GM18519 (cell line): ENCODE measurements at regions not wholly inside any gene's neighbourhood (a gene's known extent, or its start where the extent isn't known, plus 50 kb on each side); places are given as distances from the start of the nearest gene placed in this dataset.
"Not testable (repeated sequence)": the region's sequence is repeated elsewhere in the genome, so short reads cannot be mapped to it uniquely, and the experiment has no call there.

ENCODE experiments used
- ATAC-seq: cut with Tn5 transposase; IDR thresholded peaks from one replicate; pipeline ENCODE4 v1.9.1; 2021; ENCODE audit warnings: mild to moderate bottlenecking, moderate library complexity; ENCODE audit not compliant: unreplicated experiment, low FRiP score

DNA sequence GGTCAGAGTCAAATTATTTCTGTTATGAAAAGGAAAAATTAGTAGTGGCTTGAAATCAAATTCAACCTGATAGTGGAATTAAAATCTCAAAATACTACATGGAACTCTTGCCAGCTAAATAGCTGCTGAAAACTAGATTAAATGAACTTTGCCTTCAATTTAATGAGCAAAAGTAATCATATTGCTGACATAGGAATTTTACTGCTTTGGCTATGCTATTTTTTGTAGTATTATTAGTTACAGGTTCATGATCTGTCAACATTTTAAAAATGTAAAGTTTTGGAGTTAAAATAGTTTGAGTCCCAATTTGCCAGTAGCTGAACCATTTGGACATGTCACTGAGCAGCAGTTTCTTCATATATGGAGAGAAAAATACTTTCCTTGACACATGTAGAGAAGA, 81.4 kb downstream of the RERGL start:
- ATAC-seq = no peak

GRCh38 chr12:17999174-17999801, 90.7 kb downstream of the RERGL start:
- ATAC-seq = no peak

DNA sequence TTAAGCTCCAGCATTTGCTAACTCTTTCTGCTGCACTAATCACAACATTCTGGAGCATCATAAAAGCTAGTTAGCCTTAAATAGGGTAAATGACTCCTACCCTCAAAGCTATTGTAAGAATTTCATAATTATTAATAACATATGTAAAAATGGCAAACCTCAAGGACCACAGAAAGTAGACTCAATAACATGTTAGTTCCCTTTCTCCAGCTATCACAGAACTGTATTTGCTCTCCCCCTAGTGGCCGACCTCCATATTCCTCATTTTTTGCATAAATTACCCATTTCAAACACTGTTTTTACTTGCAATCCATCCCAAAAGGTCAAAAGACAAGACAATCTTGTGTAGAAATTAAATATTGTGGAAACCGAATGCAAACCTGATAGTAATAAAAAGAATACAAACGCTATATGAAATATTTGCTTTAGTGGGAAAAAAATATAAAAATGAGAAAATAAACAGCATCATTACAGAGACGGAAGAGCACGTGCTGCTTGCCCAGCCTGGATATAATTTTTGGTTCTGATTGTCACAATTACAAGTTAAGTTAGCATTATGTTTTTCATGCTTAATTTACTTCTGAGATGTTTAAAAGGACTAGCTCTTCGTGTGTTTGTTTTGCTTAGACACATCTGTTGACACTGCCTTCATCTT, 97.9 kb downstream of the RERGL start:
- ATAC-seq = peak; percentile 95

DNA sequence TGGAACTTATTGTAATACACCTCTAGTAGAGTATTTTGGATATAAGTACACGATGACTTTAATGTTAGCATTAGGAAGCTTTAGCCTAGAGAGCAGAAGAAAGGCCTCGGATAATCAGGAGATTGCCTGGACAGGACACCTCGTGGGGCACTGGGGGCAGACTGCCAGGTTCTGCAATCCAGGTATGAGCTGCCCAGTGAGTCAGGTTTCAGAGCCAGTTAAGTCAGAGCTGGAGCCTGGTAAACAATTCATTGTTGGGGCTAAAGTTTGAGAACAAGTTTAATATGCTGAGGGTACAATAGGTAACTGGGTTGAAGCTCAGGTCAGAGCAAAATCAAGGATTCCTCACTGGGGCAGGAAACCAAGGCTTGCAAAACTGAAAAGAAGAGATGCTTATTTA, 107.4 kb downstream of the RERGL start:
- no peak for ATAC-seq

GRCh38 chr12:17976202-17976601, 113.8 kb downstream of the RERGL start:
- no peak for ATAC-seq

DNA sequence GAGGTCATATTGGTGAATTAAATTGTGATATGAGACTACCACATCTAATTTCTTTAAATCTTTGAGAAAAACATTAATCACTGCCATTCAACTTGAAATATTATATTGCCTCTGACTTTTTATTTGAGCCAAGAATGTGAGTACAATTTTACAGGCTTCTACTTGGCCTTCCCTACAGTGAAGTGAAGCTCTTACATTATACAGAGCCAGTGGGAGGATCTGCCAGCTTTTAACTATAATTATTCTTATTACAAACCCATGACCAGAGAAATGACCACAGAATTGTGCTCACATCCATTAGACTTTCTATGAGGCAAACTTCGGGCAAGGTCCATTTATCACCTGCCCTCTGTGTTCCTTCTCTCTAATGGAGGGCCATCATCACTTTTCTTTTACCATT, 114.2 kb downstream of the RERGL start:
- ATAC-seq = no peak

- no peak for ATAC-seq
Observed at GRCh38 chr12:17975239-17975638, 114.8 kb downstream of the RERGL start.

- no peak for ATAC-seq
Observed at GRCh38 chr12:17971850-17972249, 118.1 kb downstream of the RERGL start.

DNA sequence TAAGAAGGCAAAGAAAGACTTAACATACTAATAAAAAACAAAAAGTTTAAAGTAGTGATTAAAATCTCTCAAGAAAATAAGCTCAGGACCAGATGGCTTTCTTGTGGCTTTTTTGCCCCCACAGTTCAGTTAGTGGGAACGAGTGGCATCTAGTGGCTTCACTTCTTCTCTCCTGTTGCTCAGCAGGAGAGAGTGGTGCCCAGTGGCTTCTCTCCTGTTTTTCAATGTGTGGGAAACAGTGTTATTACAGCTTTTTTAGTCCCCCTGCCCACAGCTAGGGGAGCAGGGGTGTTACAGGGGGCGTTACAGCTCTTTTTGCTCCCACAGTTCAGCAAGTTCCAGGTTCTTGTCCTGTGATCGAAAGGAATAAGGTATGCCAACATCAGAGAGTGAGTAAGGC, 135.2 kb downstream of the RERGL start:
- ATAC-seq = no peak

DNA sequence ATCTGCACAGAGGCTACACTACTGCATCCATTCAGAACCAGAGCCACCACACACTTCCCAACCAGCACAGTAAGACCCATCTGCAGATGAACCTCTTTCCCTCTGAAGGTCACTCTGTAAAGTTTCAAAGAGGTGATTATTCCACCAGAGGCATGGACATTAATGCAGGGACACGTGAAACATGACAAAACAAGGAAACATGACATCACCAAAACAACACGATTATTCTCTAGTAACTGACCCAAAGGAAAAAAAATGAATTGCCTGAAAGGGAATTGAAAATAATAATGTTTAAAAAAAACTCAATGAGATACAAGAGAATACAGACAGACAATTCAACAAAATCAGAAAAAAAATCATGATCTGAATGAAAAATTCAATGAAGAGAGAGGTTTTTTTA, 139.1 kb downstream of the RERGL start:
- ATAC-seq = no peak

DNA sequence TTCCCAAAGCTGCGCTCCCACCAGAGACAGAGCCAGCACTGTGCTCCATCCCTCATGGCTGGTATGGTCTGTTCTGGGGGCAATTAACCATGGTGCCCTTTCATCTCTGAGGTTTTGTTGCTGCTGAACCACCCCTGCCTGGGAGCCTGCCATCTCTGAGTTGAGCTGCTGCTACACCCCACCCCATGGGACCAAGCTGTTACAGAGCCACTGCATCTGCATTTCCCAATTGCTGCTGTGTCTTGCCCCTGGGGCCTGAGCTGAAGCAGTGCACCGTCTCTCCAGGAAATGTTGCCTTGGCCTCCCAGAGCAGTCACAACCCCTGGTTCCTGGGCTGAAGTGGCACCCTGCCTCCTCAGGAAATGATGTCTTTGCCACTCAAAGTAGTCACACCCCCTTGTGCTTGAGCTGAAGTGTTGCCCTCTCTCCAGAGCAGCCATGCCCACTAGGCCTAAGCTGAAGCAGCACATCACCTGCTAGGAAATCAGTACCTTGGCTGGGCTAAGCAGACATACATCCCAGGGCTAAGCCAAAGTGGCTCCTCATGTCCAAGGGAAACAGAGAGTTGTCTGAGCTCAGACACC, 140.3 kb downstream of the RERGL start:
- ATAC-seq = no peak

- ATAC-seq = no peak
Observed at GRCh38 chr12:17928708-17929366, 161.2 kb downstream of the RERGL start.

DNA sequence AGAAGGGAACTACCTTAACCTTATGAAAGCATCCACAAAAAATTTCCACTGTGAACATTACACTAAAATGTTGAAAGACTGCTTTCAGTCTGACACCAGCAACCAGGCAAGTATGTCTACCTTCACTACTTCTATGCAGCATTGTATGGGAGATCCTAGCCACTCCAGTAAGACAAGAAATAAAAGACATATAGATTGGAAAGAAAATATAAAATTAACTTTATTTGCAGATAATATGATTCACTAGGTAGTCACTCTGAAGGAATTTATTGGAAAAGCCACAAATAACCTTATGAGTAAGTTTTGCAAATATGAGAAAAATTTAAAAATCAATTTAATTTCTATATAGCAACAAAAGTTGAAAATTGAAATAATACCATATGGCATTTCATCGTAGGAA, 172.0 kb downstream of the RERGL start:
- no peak for ATAC-seq

DNA sequence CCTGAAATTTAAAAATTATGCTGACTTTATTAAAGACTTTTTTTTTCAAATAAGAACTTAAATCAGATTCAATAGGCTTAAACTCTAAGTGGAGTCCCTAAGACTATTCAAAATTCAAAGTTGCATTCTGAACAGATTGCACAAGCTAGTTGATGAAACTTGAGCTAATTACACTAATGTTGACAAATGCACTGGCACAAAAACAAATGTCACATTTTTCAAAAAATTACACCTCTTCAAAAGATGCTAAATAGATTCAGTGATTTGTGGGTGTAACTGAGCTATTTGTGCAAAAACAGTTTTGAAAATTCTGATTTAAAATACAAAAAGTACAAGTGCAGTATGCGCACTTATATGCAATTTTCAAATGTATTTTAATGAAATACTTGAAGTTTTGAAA, 205.4 kb downstream of the RERGL start:
- no peak for ATAC-seq

GRCh38 chr12:17878714-17879113, 211.3 kb downstream of the RERGL start:
- no peak for ATAC-seq

- no peak for ATAC-seq
Observed at GRCh38 chr12:17875230-17875629, 214.8 kb downstream of the RERGL start.

DNA sequence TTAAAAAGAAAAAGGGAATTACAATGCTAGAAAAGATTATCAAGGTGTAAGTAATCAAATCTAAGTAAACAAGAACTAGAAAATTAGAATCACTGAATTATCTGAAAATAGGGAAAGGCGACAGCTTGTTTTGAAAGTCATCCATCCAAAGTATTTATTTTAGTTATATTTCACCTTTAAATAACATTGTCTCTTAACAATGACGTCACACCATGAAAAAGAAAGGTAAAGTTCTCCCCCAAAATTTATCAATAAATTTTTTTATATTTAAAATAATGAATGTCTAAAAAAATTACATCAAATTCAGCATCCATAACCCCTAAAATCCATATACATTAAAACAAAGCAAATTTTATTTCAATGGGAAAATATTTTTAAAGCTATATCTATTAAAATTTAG, 223.2 kb downstream of the RERGL start:
- ATAC-seq = no peak

- not testable (repeated sequence) for ATAC-seq
Observed at GRCh38 chr12:17855548-17855947, 234.4 kb downstream of the RERGL start.

GRCh38 chr12:17853054-17853453, 236.9 kb downstream of the RERGL start:
- no peak for ATAC-seq

DNA sequence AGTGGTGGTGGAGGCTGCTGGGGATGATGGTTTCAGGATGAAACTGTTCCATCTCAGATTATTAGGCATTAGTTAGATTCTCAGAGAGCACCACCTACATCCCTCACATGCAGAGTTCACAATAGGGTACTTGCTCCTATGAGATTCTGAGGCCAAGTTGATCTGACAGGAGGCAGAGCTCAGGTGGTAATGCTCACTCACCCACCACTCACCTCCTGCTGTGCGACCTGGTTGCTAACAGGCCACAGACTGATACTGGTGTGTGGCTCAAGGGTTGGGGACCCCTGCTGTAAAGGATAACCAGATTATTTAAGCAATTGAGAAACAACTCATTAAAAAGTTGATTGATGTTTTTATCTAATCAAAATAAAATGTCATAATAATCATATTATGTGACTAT, 248.5 kb downstream of the RERGL start:
- ATAC-seq = no peak

- ATAC-seq = no peak
Observed at GRCh38 chr12:17829813-17830212, 260.2 kb downstream of the RERGL start.

GRCh38 chr12:17818931-17819330, 271.1 kb downstream of the RERGL start:
- no peak for ATAC-seq
